ENCODE measurements at regions not wholly inside any gene's neighbourhood (a gene's known extent, or its start where the extent isn't known, plus 50 kb on each side); places are given as distances from the start of the nearest gene placed in this dataset.

DNA sequence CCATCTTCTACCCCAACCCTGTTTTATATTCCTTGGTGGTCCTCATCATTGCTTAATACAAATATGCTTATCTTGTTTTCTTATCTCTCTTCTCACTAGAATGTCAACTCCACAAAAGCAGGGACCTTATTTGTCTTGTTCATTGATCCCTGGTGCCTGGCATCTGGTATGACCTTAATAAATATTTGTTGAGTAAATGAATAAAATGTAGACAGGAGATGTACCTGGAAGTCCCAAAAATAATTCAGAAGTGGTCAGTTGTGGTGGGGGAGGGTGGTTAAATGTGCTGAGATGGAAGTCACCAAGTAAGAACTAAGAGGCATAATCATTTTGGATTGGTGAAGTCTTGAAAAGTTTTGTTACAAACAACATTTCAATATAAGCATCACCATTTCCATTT, 214.8 kb upstream of the MPPED2 start:
- Histone ChIP-seq H3K9me3 (ENCODE audit: control insufficient read depth in 4 of 4, low read length in 3 of 4) (no peaks in the 10 kb centered on the region), H3K9ac (ENCODE audit: low read depth in 1 of 2, low read length in 2 of 2) (no peak overlapping the region), H3K36me3 (ENCODE audit: control insufficient read depth in 4 of 4, insufficient read depth in 3 of 4, low read depth in 1 of 4, low read length in 3 of 4) (no peaks in the 10 kb centered on the region), H3K27me3 (ENCODE audit: control insufficient read depth in 4 of 4, insufficient read depth in 4 of 4, low read length in 3 of 4) (no peaks in the 10 kb centered on the region), H3K27ac (ENCODE audit: low read depth in 1 of 2, low read length in 2 of 2) (no peak overlapping the region), H3K4me1 (ENCODE audit: control insufficient read depth in 4 of 4, insufficient read depth in 4 of 4, low read length in 3 of 4) (peaks cover 2 to 28% (median 19%) of the 10 kb centered on the region in 4 donors), H3K4me3 (ENCODE audit: low read depth in 1 of 3, low read length in 3 of 3) (no peak overlapping the region)
- no peak for TF ChIP-seq NR2F2 (IDR thresholded peaks at IDR 0.05)
- peak in 1 of 2 donors; percentile 36 for TF ChIP-seq HNF4A (conservative IDR thresholded peaks at IDR 0.05)
- TF ChIP-seq FOXA2 (IDR thresholded peaks at IDR 0.05) = peak; percentile 25
- TF ChIP-seq, protein P1, sequence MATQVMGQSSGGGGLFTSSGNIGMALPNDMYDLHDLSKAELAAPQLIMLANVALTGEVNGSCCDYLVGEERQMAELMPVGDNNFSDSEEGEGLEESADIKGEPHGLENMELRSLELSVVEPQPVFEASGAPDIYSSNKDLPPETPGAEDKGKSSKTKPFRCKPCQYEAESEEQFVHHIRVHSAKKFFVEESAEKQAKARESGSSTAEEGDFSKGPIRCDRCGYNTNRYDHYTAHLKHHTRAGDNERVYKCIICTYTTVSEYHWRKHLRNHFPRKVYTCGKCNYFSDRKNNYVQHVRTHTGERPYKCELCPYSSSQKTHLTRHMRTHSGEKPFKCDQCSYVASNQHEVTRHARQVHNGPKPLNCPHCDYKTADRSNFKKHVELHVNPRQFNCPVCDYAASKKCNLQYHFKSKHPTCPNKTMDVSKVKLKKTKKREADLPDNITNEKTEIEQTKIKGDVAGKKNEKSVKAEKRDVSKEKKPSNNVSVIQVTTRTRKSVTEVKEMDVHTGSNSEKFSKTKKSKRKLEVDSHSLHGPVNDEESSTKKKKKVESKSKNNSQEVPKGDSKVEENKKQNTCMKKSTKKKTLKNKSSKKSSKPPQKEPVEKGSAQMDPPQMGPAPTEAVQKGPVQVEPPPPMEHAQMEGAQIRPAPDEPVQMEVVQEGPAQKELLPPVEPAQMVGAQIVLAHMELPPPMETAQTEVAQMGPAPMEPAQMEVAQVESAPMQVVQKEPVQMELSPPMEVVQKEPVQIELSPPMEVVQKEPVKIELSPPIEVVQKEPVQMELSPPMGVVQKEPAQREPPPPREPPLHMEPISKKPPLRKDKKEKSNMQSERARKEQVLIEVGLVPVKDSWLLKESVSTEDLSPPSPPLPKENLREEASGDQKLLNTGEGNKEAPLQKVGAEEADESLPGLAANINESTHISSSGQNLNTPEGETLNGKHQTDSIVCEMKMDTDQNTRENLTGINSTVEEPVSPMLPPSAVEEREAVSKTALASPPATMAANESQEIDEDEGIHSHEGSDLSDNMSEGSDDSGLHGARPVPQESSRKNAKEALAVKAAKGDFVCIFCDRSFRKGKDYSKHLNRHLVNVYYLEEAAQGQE (IDR thresholded peaks at IDR 0.05) = peak; percentile 6
- DNase-seq (ENCODE audit: low spot score) = no peak

DNA sequence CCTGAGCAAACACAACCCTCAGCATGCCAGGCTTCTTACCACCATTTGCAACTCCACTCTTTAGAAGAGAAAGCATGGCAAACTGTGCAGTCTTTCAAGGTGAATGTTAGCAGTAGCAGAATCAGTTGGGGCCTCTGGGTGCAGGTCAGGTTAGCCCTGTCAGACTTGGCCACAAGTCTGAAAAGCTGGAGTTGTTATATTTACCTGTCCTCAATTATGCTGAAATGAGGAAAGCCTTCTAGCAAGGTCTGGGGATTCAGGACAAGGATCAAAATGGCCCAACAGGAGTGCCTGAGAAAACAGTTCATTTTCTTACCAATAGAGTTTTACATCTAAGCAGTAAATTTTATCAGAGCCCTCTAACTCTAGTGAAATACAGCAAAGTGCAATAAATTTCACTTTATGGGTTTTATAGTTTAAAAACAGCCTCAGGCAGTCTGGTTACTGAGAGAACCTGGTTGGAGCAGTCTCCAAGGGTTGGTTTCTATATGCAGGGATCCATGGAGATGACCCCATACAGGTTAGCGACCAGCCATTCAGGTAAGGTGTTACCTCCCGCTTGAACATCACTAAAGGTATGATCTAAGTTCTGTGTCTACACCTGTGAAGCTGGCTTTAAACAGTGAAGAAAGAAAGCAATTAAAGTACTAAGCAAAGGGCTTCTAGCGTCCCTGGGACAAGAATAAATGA, 212.5 kb upstream of the MPPED2 start:
- H3K27ac ChIP-seq (ENCODE audit: low read depth in 1 of 2, low read length in 2 of 2) = no peak overlapping the region
- H3K4me3 ChIP-seq (ENCODE audit: low read depth in 1 of 3, low read length in 3 of 3) = no peak overlapping the region
- H3K9ac ChIP-seq (ENCODE audit: low read depth in 1 of 2, low read length in 2 of 2) = no peak overlapping the region
- H3K36me3 ChIP-seq (ENCODE audit: control insufficient read depth in 4 of 4, insufficient read depth in 3 of 4, low read depth in 1 of 4, low read length in 3 of 4) = no peaks in the 10 kb centered on the region
- WGBS = 82% methylated on average over 3 of the region's 3 CpGs
- H3K4me1 ChIP-seq (ENCODE audit: control insufficient read depth in 4 of 4, insufficient read depth in 4 of 4, low read length in 3 of 4) = peaks cover 2 to 28% (median 19%) of the 10 kb centered on the region in 4 donors
- H3K27me3 ChIP-seq (ENCODE audit: control insufficient read depth in 4 of 4, insufficient read depth in 4 of 4, low read length in 3 of 4) = no peaks in the 10 kb centered on the region
- H3K9me3 ChIP-seq (ENCODE audit: control insufficient read depth in 4 of 4, low read length in 3 of 4) = no peaks in the 10 kb centered on the region
- no peak for TF ChIP-seq YY1 (IDR thresholded peaks at IDR 0.05)
- TF ChIP-seq, protein P1 (IDR thresholded peaks at IDR 0.05) = no peak
- TF ChIP-seq GABPA (IDR thresholded peaks at IDR 0.05 in 1 of 2, conservative IDR thresholded peaks at IDR 0.05 in 1 of 2) = no peak
- no peak for TF ChIP-seq FOXA1 (IDR thresholded peaks at IDR 0.05)
- TF ChIP-seq, protein P2, sequence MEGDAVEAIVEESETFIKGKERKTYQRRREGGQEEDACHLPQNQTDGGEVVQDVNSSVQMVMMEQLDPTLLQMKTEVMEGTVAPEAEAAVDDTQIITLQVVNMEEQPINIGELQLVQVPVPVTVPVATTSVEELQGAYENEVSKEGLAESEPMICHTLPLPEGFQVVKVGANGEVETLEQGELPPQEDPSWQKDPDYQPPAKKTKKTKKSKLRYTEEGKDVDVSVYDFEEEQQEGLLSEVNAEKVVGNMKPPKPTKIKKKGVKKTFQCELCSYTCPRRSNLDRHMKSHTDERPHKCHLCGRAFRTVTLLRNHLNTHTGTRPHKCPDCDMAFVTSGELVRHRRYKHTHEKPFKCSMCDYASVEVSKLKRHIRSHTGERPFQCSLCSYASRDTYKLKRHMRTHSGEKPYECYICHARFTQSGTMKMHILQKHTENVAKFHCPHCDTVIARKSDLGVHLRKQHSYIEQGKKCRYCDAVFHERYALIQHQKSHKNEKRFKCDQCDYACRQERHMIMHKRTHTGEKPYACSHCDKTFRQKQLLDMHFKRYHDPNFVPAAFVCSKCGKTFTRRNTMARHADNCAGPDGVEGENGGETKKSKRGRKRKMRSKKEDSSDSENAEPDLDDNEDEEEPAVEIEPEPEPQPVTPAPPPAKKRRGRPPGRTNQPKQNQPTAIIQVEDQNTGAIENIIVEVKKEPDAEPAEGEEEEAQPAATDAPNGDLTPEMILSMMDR (IDR thresholded peaks at IDR 0.05; ENCODE audit: low read depth, low read length, missing input control) = no peak
- TF ChIP-seq HNF4A (conservative IDR thresholded peaks at IDR 0.05) = no peak
- TF ChIP-seq RXRA (IDR thresholded peaks at IDR 0.05) = no peak
- TF ChIP-seq JUND (IDR thresholded peaks at IDR 0.05) = no peak
- TF ChIP-seq, protein P3, sequence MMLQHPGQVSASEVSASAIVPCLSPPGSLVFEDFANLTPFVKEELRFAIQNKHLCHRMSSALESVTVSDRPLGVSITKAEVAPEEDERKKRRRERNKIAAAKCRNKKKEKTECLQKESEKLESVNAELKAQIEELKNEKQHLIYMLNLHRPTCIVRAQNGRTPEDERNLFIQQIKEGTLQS (IDR thresholded peaks at IDR 0.05) = no peak
- no peak for TF ChIP-seq NR2F2 (IDR thresholded peaks at IDR 0.05)
- no peak for TF ChIP-seq TAF1 (conservative IDR thresholded peaks at IDR 0.05)
- TF ChIP-seq, protein P4, sequence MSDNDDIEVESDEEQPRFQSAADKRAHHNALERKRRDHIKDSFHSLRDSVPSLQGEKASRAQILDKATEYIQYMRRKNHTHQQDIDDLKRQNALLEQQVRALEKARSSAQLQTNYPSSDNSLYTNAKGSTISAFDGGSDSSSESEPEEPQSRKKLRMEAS (IDR thresholded peaks at IDR 0.05) = no peak
- no peak for DNase-seq (ENCODE audit: low spot score)

All from liver (tissue), 8 donors.